HG03342 (cell line): ENCODE measurements at regions not wholly inside any gene's neighbourhood (a gene's known extent, or its start where the extent isn't known, plus 50 kb on each side); places are given as distances from the start of the nearest gene placed in this dataset.

Source experiments
- ATAC-seq: cut with Tn5 transposase; IDR thresholded peaks from one replicate; pipeline ENCODE4 v1.9.1; 2021; ENCODE audit warnings: mild to moderate bottlenecking, moderate library complexity; ENCODE audit not compliant: unreplicated experiment

- ATAC-seq = no peak
Measured at GRCh38 chr2:8009010-8009597, 672.8 kb upstream of the ID2 start.

- no peak for ATAC-seq
Measured at GRCh38 chr2:8015848-8016600, 665.8 kb upstream of the ID2 start.

DNA sequence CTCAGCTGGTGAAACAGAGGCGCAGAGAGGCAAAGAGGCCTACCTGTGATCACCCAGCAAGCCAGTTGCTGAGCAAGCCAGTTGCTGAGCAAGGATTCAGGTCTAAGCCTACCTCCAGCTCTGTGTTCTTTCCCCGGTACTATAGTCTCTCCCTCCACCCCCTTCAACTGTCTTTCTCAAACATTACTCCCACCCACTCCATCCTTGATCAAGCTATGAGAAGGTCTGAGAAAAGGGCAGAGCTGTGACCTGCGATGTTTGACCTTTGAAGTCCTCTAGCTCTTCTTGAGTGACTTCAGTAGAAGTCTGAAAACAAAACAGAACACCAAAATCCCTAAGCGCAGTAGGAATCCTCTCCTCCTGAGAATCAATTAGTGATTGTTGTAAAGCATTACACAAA, 665.2 kb upstream of the ID2 start:
- ATAC-seq = no peak

GRCh38 chr2:8018956-8019355, 662.9 kb upstream of the ID2 start:
- ATAC-seq = no peak

GRCh38 chr2:8019934-8020333, 661.9 kb upstream of the ID2 start:
- no peak for ATAC-seq

GRCh38 chr2:8021921-8022320, 659.9 kb upstream of the ID2 start:
- no peak for ATAC-seq

GRCh38 chr2:8022908-8023640, 658.8 kb upstream of the ID2 start:
- peak; percentile 94 for ATAC-seq

GRCh38 chr2:8024506-8024905, 657.4 kb upstream of the ID2 start:
- ATAC-seq = no peak

- ATAC-seq = no peak
Measured at GRCh38 chr2:8026381-8026780, 655.5 kb upstream of the ID2 start.

- no peak for ATAC-seq
Measured at GRCh38 chr2:8027387-8027786, 654.5 kb upstream of the ID2 start.

DNA sequence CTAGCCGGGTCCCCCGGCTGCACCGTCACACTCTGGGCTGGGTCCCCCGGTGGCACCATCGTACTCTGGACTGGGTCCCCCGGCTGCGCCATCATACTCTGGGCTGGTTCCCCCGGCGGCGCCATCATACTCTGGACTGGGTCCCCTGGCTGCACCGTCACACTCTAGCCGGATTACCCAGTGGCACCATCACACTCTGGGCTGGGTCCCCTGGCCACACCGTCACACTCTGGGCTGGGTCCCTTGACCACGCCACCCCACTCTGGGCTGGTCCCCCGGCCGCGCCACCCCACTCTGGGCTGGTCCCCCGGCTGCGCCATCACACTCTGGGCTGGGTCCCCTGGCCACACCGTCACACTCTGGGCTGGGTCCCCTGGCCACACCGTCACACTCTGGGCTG, 653.8 kb upstream of the ID2 start:
- ATAC-seq = no peak

DNA sequence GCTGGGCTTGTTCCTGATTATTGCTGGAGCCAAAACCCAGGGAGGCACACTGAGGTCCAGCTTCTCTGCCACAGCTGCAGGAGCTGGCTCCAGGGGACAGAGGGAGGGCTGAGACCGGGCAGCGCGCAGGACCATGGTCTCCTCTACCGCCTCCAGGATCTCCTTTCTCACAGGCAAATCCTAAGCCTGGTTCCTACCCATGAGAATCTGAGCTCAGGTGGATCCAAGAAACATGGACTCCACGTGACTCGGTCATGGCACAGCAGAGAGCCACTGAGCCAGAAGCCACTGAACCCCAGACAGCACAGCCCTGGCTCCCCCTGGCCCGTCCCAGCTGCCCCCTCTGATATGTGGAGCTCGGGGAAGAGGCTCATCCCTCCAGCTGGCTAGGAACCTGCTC, 653.4 kb upstream of the ID2 start:
- no peak for ATAC-seq

- no peak for ATAC-seq
Measured at GRCh38 chr2:8028981-8029380, 652.9 kb upstream of the ID2 start.

DNA sequence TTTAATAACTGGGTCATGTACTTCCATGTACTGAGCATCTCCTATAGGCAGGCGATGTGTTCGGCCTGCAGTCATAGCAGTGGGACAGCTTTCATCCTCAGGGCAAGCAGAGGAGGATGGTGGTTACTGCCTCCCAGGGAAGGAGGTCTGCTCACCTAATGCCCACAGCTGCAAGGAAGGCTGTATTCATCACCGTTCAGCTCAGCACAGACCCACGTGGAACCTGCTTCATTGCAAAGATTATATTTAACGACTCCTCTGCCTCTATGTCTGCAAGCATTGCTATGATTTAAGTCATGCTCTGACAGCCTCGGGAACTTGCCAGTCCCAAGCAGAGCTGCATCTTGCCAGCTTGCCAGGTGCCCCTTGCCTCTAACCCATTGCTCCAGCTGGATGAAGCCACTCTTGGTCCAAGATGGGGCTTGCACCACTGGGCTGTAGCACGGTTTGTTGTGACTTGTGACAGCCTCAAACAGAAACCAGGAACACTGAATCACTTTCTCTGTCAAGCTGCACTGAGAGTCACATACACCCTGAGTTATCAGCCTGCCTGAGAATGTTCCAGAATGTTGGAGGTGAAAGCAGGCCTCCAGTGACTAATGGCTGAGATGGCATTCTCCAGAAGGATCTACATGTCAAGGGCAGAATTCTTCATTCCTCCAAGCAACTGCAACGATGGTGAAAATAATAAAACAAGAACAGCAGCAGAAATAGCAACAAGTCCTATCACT, 651.1 kb upstream of the ID2 start:
- ATAC-seq = no peak

GRCh38 chr2:8031370-8031769, 650.5 kb upstream of the ID2 start:
- ATAC-seq = no peak

DNA sequence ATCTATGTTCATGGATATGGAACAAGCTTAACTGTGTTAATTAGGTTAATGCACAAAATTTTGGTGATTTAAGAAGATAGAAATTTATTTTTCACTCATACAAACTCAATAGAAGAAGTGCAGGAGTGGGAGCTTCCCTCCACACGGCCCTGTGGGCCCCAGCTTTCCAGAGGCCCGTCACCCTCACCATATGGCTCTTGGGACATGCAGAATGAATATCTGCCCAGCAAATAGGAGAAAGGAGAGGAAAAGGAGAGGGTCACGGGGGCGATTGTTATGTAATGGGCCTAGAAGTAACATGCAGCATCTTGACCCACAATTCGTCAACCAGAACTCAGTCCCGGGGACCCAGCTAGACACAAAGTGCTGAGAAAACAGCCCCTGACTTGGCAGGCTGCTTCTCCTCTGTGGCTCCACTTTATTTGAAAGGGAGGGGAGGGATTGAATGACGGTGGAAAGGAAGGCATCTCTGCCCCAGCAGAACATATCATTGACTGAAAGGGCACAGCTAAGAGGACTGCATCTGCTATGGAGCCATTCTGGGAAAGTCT, 648.2 kb upstream of the ID2 start:
- no peak for ATAC-seq

GRCh38 chr2:8036366-8036765, 645.5 kb upstream of the ID2 start:
- peak; percentile 71 for ATAC-seq

DNA sequence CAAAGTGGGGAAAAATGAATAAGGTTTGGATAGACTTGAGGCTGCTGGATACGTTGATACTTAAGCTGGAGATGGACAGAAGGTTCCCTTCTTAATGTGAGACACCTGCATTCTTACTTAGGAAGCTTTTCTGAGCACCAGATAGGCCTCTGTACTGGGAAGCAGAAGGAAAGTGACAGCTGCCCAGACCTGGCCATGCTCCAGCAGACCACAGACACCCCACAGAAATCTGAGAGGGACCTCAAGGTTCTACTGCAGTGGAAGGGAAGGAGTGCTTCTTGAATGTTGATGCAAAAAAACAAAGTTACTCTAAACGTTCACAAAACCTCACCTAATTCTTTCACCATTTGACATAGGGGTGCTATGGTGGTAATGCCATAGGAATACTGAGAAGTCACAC, 642.1 kb upstream of the ID2 start:
- no peak for ATAC-seq

DNA sequence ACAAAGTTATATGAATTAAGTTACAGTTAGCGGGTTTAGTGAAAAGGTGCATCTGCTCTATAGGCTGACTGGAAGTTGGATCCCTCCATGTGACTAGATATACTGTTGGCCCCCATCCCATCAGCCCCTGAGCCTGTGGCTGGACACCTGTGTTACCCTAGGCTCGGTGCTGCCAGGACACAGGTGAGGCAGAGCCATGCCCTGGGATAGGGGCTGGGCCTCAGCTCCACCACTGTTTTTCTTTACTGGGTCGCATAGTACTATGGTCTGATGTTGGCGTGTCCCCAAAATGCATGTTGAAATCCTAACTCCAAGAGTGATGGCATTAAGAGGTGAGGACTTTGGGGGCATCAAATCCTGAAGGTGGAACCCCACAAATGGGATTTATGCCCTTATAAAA, 638.6 kb upstream of the ID2 start:
- ATAC-seq = no peak

DNA sequence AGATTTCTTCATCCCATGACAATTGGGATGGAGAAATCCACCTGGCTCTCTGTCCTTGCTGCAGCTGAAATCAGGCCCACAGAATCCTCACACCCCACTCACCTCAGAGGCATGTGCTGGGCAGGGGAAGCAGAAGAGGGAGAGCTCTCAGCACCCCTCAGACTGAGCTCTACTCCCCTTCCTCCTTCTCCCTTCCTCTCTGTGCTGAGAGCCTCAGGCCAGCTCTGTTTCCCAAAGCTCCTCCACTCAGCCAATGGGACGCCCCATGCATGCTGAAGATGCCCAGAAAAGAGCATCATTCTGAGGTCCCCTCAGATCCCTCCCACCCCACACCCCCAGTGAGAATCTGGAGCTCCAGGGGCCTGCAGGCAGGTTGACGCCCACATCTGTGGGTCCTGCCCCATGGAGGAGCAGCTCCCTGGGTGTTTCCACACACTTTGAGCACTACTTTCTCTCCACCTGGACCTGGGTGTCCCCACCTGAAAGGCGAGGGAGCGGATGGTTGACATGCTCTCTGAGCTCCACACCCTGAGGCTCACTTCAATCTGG, 637.7 kb upstream of the ID2 start:
- no peak for ATAC-seq

- no peak for ATAC-seq
Measured at GRCh38 chr2:8045081-8045614, 636.7 kb upstream of the ID2 start.
